HG03469 (cell line): ENCODE measurements at regions not wholly inside any gene's neighbourhood (a gene's known extent, or its start where the extent isn't known, plus 50 kb on each side); places are given as distances from the start of the nearest gene placed in this dataset.
"Not testable (repeated sequence)": the region's sequence is repeated elsewhere in the genome, so short reads cannot be mapped to it uniquely, and the experiment has no call there.

Source experiments
- ATAC-seq: cut with Tn5 transposase; IDR thresholded peaks from one replicate; pipeline ENCODE4 v1.9.1; 2021; ENCODE audit warnings: mild to moderate bottlenecking, moderate library complexity, moderate number of reproducible peaks; ENCODE audit not compliant: unreplicated experiment

DNA sequence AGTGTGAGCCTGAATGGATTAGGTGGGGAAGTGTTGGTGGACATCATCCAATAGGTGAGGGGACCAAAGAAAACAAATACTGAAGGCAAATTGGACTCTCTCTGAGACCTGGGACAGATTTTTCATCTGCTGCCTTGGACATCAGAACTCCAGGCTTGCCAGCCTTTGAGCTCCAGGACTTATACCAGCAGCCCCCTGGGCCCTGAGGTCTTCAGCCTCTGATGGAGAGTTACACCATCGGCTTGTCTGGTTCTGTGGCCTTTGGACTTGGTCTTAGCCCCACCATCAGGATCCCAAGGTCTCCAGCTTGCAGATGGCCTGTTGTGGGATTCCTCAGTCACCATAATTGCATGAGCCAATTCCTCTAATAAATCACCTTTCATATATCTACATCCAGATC is 80.8 kb upstream of the SLC8A3 start:
- ATAC-seq, result no peak

DNA sequence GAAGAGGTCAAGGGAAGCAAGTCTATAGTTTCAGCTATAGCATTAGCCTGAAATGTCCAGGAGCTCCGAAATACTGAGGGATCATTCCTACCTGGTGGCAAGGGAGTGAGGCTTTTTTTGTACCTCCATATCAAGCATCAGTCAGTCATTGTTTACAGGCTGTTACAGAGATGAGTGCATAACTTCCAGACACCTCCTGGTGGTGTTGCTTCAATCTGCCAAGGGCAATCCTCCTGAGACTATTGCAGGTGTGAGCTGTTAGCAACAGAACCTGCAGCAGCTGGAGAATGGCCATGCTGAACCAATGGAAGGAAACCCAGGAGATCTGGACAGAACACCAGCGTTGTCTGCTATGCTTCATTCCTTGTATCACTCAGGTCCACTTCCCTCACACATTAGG is 80.0 kb upstream of the SLC8A3 start:
- ATAC-seq, result no peak

GRCh38 chr14:70266157-70266556 is 77.4 kb upstream of the SLC8A3 start:
- ATAC-seq, result no peak

DNA sequence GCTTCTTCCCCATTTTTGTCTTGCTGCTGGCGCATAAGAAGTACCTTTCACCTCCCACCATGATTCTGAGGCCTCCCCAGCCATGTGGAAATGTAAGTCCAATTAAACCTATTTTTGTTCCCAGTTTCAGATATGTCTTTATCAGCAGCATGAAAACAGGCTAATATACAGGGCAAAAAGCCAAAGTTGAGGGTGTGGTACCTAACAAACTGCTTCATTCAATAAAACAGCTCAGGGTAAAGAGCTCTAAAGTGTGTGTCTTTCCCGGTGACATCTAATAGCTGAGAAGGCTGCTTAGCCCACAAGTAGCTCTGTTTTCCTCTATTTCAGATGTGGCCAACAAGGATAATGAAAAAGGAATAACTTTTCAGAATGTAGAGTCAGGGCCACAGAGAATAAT is 76.7 kb upstream of the SLC8A3 start:
- no peak for ATAC-seq

DNA sequence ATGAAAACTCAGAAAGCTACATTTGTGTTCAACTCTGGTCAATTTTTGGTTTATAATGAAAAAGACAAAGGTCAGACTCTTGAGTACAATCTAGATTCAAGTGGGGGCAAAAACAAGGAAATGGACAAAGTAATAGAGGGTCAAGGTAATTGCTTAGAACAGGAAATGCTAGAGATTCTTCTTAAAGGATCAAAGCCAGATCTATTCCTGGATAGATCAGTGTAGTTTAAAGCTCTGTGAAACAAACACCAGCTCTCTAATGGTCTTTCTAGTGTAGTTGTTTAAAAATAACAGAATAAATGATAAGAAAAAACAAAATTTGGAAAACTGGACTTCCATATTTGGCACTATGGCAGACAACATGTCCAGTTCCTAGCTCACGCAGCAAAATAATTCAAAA is 70.7 kb upstream of the SLC8A3 start:
- no peak for ATAC-seq

DNA sequence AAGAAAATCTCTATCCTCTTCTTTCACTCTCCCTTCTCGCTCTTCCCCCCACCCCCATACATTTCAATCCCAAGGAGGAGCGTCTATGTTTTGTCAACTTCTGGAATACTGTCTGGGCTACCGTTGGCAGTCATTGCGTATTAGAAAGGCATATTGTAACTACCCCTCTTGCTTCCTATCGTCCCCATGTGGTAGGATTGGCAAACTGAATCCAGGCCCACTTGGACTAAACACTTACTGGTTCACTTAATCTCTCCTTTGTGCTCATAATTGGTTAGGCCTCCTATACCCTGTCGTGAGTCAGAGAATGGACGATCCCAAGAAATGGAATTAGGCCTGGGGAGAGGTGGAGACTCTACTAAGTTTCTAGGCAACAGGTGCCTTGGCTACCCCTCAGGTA is 68.8 kb upstream of the SLC8A3 start:
- ATAC-seq, result no peak

GRCh38 chr14:70256601-70257000 is 67.8 kb upstream of the SLC8A3 start:
- no peak for ATAC-seq

GRCh38 chr14:70255071-70256057 is 66.6 kb upstream of the SLC8A3 start:
- ATAC-seq, result not testable (repeated sequence)

DNA sequence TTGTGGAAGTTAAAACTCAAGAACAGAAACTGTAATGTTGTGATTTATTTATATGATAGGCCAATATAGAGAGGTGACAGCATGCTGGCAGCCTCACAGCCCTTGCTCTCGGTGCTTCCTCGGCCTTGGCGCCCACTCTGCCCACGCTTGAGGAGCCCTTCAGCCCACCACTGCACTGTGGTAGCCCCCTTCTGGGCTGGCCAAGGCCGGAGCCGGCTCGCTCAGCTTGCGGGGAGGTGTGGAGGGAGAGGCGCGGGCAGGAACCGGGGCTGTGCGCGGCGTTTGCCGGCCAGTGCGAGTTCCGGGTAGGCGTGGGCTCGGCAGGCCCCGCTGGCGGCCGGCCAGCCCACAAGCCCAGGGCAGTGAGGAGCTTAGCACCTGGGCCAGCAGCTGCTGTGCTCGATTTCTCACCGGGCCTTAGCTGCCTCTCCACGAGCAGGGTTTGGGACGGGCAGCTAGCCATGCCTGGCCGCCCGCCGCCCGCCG is 65.8 kb upstream of the SLC8A3 start:
- ATAC-seq, result no peak

GRCh38 chr14:70253547-70253946 is 64.8 kb upstream of the SLC8A3 start:
- ATAC-seq, result not testable (repeated sequence)

DNA sequence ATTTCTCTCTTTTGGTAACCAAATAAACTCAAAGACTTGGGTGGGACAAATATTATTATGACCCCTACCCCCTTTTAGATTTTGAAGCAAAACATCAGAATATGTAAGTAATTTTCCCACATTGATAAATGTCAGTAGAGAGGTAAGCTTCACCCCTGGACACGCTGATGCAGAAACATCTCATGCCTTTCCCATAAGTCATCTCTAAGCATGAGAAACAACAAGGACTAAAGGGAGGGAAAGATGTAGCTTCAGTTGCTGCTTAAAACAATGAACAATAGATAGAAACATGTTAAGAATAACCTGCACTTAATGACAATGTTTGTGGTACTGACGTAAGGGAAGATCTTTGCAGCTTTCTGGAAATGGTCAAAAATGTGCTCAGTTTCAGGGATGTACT is 56.3 kb upstream of the SLC8A3 start:
- ATAC-seq, result no peak

DNA sequence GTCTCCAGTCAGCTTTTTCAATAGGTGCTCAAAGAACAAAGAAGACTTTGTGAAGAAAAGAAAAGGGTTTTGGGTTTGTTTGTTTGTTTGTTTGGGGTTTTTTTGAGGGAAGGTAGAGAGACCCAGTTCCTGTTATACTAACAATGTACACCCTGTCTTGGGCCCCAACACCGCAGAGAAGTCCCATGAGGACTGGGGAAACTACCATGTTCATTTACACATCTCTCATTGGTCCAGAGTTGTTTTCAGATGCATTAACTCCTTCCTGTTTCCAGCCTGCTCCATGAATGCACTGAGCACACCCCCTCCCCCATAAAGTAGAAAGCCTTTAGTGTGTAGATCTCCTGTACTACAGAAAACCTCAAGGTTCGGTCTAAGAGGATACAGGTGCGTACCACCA is 51.1 kb upstream of the SLC8A3 start:
- ATAC-seq, result peak; percentile 79

DNA sequence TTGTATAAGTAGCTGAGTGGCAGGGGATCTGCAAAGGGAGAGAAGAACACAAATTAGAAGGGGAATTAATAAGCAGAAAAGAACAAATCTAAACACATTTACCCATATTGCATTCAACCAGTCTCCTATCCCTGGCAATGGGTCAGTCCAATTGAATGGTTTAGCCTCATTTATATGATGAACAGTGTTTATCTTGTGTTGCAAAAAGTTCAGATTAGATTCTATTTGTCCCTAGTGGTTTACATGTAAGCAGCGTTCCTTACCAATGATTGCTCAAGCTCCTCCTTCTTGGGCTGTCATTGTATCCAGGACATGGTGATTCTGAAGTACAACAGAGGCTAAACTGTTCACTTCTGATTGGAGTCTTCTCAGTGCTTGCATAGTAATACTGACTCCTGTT is 49.9 kb upstream of the SLC8A3 start:
- ATAC-seq, result not testable (repeated sequence)
